HuH-7.5 (cell line): ENCODE measurements at regions not wholly inside any gene's neighbourhood (a gene's known extent, or its start where the extent isn't known, plus 50 kb on each side); places are given as distances from the start of the nearest gene placed in this dataset.

ENCODE experiments used
- DNase-seq: peaks from one replicate; pipeline ENCODE4 v3.0.0; 2011; ENCODE audit warnings: low spot score

GRCh38 chr4:62243895-62244294, 1043.8 kb downstream of the ADGRL3 start:
- no peak for DNase-seq

- DNase-seq: no peak
Measured at GRCh38 chr4:62235911-62236310, 1035.8 kb downstream of the ADGRL3 start.

- DNase-seq: no peak
Measured at GRCh38 chr4:62232814-62233213, 1032.7 kb downstream of the ADGRL3 start.

DNA sequence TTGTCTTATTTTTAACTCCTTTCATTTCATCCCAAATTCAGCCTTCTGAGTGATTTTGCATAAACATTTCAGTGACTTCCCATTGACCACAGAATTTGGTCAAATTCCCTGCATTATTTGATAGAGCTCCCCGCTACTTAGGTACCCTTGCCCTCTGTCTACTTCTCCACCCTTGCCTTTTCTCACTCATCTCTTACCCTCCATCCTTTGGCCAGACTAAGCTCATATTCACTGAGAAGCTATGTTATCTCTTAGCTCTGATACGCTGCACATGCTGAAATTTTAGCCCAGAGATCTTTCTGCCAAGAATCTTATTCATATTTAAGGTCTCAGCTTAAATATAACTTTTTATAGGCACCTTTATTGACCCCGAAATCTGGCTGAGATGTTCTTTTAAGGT, 1031.9 kb downstream of the ADGRL3 start:
- no peak for DNase-seq

- no peak for DNase-seq
Measured at GRCh38 chr4:62226082-62226481, 1026.0 kb downstream of the ADGRL3 start.

DNA sequence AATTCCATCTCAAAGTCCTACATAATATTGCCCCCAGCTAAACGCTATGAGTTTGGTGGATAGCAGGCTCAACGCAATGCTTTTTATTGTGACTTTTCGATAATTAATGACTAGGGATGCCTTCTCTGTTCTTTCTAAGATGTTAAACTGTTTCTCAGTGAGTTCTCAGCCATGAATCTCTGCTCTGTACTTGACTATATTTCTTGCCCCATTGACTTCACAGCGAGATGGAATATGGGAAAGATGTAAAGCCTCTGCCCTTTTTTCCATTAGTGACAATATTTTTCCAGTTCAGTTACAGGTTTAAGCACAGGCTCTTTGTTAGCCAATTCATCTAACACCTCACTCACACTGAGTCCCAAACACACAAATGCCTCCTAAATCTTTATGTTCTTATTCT, 1022.0 kb downstream of the ADGRL3 start:
- DNase-seq: no peak

- DNase-seq: no peak
Measured at GRCh38 chr4:62210486-62210885, 1010.4 kb downstream of the ADGRL3 start.

GRCh38 chr4:62209757-62210485, 1009.8 kb downstream of the ADGRL3 start:
- no peak for DNase-seq

DNA sequence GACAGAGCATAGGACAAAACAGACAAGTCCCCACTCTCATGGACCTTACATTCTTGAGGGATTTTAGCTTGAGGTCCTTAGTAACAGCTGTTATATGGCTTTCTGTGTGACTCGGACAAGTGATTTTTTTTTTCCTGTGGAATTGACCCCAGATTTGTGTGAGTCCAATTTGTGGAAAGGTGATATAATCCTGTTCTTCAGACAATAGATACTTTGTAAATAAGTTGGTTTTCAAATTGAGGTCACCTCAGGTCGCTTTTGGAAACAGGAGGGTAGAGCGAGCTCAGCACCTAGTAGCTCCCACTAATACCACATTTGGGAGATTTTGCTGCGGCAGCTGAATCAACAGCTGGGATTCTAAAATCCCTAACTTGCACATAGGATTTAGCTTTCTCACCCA, 1008.8 kb downstream of the ADGRL3 start:
- no peak for DNase-seq

DNA sequence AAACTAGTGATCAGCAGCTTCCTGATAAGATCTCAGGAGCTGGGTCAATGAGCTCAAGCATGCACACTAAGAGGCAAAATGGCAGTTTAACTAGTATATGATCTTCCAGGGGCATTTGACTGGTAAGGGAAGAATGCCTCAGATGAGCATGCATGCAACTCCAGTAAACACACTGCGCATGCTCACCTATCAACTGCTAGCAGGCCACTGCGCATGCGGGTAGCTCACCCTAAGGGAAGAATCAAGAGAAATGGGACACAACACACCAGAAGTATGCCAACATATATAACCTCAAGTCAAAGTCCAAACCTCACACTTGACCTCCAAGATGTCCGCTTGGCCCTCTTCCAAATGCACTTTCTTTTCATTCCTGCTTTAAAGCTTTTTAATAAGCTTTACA, 1004.0 kb downstream of the ADGRL3 start:
- DNase-seq: no peak

DNA sequence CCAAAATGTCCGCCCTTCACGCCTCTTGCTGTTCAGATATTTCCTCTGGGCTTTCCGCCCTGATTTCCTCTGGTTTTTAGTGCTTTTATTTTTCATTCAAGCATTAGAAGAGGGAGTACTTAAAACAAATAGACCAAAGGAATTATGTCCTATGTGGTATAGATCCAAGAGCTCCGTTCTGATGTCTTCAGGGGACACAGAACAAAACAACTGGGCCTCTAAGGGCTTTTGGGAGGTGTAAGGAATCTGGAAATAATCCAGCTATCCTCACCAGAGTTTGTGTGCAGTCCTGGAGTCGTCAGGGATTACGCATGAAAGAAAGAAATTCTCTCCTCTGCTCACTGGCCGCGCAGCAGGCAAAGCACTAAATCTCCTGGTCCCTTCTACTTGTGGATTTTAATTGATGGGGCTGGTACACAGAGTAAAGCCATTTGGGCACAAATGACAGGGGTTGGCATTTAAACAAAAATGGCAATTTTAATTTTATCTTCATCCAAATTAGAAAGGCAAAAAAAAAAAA, 999.2 kb downstream of the ADGRL3 start:
- no peak for DNase-seq

DNA sequence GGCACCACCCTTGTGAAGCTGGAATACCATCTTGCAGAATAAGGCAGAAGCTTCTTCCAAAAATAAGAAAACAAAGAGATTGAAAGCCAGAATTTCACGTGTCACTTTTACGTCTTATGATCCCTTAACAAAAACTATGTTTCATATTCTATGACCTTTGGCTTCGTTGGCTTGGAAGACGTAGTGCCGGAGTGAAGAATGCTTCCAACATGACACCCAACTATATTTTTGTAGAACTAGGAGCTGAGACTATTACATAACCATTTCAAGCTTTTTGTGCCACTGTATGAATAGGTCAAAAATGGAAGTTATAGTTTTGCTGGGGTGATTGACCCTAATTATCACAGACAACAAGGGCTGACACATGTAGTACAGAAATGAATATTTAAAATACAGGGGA, 996.2 kb downstream of the ADGRL3 start:
- DNase-seq: no peak

DNA sequence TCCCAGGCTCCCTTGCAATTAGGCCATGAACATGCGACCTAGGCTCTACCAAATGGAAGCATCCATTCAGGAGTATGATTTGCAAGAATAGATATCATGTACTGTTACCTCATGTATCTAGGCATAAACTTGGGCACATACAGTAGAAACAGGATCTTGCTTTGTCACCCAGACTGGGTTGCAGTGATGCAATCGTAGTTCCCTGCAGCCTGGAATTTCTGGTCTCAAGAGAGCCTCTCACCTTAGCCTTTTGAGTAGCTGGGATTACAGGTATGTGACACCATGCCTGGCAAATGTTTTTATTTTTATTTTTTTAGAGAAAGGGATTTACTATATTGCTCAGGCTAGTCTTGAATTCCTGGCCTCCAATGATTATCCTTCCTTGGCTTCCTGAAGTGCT, 994.2 kb downstream of the ADGRL3 start:
- no peak for DNase-seq

GRCh38 chr4:62193761-62194160, 993.6 kb downstream of the ADGRL3 start:
- DNase-seq: no peak

- no peak for DNase-seq
Measured at GRCh38 chr4:62191451-62192240, 991.5 kb downstream of the ADGRL3 start.

GRCh38 chr4:62170235-62170634, 970.1 kb downstream of the ADGRL3 start:
- DNase-seq: no peak

- no peak for DNase-seq
Measured at GRCh38 chr4:62168681-62169080, 968.6 kb downstream of the ADGRL3 start.

GRCh38 chr4:62162606-62163005, 962.5 kb downstream of the ADGRL3 start:
- DNase-seq: no peak

GRCh38 chr4:62161446-62161845, 961.3 kb downstream of the ADGRL3 start:
- DNase-seq: no peak

DNA sequence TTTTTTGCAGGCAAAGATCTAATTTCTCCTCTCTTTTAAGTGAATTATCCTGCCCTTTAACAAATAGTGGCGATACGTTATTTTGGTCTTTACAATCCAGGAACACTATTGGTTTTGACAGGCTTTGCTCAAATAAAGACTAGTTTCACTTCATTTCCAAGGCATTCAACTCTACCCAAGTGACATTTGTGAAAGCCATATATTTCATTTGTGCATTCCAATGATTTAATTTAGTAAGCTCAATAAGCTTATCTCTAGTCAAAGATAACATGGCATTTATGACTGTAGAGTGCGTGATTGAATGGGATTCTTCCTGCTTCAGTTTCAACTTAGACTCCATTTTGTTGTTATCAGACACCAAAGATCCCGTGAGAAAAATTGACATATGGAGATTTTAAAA, 959.8 kb downstream of the ADGRL3 start:
- DNase-seq: no peak

DNA sequence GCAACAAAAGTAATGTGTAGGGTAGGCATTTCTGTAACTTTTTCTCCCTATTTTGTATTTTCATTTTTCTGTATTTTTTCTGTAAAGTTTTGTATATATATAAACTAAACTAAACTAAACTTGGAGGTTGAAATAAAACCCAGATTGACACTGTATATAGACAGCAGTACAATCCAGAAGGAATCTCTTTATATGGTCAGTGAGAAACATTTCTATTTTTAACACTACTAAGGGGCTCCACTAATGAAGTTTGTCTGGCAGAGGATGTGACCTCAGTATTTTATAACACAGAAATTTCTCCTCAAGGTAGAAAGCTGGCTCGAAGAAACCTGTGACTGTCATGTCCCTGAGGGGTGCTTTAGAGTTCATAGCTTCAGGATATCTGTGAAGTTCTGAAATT, 959.2 kb downstream of the ADGRL3 start:
- no peak for DNase-seq

DNA sequence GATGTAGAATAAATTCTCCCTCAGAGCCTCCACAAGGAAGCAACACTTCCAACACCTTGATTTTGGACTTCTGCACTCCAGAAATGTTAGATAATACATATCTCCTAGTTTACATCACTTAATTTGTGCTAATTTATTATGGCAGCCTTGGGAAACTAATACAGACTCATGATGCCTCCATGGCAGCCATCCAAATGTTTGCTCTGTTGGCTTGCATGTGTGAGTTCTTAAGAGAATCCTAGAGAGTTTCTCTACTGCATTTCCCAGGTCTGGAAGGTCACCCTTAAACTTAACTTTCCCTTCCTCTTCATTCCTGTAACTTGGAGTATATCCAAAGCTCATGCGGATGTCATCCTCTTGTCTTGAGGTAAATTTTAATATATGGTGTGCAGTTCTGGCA, 956.1 kb downstream of the ADGRL3 start:
- no peak for DNase-seq

- no peak for DNase-seq
Measured at GRCh38 chr4:62145276-62145675, 945.1 kb downstream of the ADGRL3 start.
